IMR-90 (cell line): ENCODE measurements at regions not wholly inside any gene's neighbourhood (a gene's known extent, or its start where the extent isn't known, plus 50 kb on each side); places are given as distances from the start of the nearest gene placed in this dataset.

Source experiments
- ATAC-seq: fragments of 200-7000 bp; cut with Tn5 transposase; 2 replicates; pipeline ENCODE4 v1.9.1; 2020; ENCODE audit warnings: low read depth, mild to moderate bottlenecking, moderate library complexity
- BruUV-seq: library from RNA; stranded (reverse); fragments of 400-500 nt; replicated peaks from 2 replicates; lab custom pipeline; 2021; lab: Mats Ljungman, UMichigan
- CTCF ChIA-PET: fragments of 300-600 bp; formaldehyde crosslinking; extraction: SDS; loops from one replicate; lab custom pipeline; 2021; ENCODE audit warnings: antibody characterized with exemption; lab: Yijun Ruan, JAX
- POLR2A ChIA-PET: fragments of 300-600 bp; sonication (Branson Sonifier 250); formaldehyde crosslinking; loops from one replicate; lab custom pipeline; 2022; ENCODE audit warnings: antibody characterized with exemption; ENCODE audit not compliant: unreplicated experiment; lab: Charles Lee
- DNase-seq: peaks from one replicate; pipeline ENCODE4 v3.0.0; 2013
- H2AFZ ChIP-seq: replicated peaks from 2 replicates; pipeline ENCODE3; 2013; ENCODE audit warnings: low read length, mild to moderate bottlenecking; ENCODE audit not compliant: poor library complexity
- H2AK5ac ChIP-seq: 2 replicates; pipeline ENCODE4 v1.6.1; 2013; ENCODE audit warnings: low read depth, low read length, inconsistent platforms
- H2AK9ac ChIP-seq: replicated peaks from 2 replicates; pipeline ENCODE3; 2013; ENCODE audit warnings: mild to moderate bottlenecking, low read depth, low read length, moderate library complexity; ENCODE audit not compliant: poor library complexity
- H2BK120ac ChIP-seq: 2 replicates; pipeline ENCODE4 v1.6.1; 2013; ENCODE audit warnings: low read depth, low read length, inconsistent platforms
- H2BK15ac ChIP-seq: 3 replicates; pipeline ENCODE4 v1.6.1; 2013; ENCODE audit warnings: low read depth, low read length, inconsistent platforms
- H2BK20ac ChIP-seq: 2 replicates; pipeline ENCODE4 v1.6.1; 2013; ENCODE audit warnings: low read depth, mild to moderate bottlenecking, inconsistent platforms, low read length, moderate library complexity
- H2BK5ac ChIP-seq: 2 replicates; pipeline ENCODE4 v1.6.1; 2013; ENCODE audit warnings: mild to moderate bottlenecking, low read depth, low read length, inconsistent platforms; ENCODE audit not compliant: poor library complexity, severe bottlenecking
- H3K14ac ChIP-seq: replicated peaks from 2 replicates; pipeline ENCODE4 v1.6.1; 2013; ENCODE audit warnings: low read depth, low read length, inconsistent platforms
- H3K18ac ChIP-seq: 2 replicates; pipeline ENCODE4 v1.6.1; 2013; ENCODE audit warnings: low read depth, low read length, control low read depth
- H3K23ac ChIP-seq: 2 replicates; pipeline ENCODE4 v1.6.1; 2013; ENCODE audit warnings: low read depth, low read length, inconsistent platforms
- H3K27ac ChIP-seq: 2 replicates; pipeline ENCODE4 v1.5.1; 2013; ENCODE audit warnings: mild to moderate bottlenecking, control low read depth, low read length; ENCODE audit not compliant: insufficient read depth
- H3K27me3 ChIP-seq: 2 replicates; pipeline ENCODE4 v1.6.1; 2013; ENCODE audit warnings: low read length; ENCODE audit not compliant: control insufficient read depth, insufficient read depth
- H3K36me3 ChIP-seq: 2 replicates; pipeline ENCODE4 v1.6.1; 2013; ENCODE audit warnings: low read length, mixed read lengths; ENCODE audit not compliant: control insufficient read depth, insufficient read depth
- H3K4ac ChIP-seq: 2 replicates; pipeline ENCODE4 v1.6.1; 2013; ENCODE audit warnings: low read depth, low read length, inconsistent platforms
- H3K4me1 ChIP-seq: 2 replicates; pipeline ENCODE4 v1.6.1; 2013; ENCODE audit warnings: low read length, mixed read lengths; ENCODE audit not compliant: control insufficient read depth, insufficient read depth
- H3K4me2 ChIP-seq: 2 replicates; pipeline ENCODE4 v1.6.1; 2013; ENCODE audit warnings: low read depth, mild to moderate bottlenecking, control low read depth, low read length, moderate library complexity
- H3K4me3 ChIP-seq: 2 replicates; pipeline ENCODE4 v1.5.1; 2013; ENCODE audit warnings: low read depth, mild to moderate bottlenecking, control low read depth, low read length, moderate library complexity; ENCODE audit not compliant: insufficient read depth
- H3K56ac ChIP-seq: 2 replicates; pipeline ENCODE4 v1.6.1; 2013; ENCODE audit warnings: low read length, inconsistent platforms; ENCODE audit not compliant: insufficient read depth; ENCODE audit errors: extremely low read depth
- H3K79me1 ChIP-seq, 2 experiments: 2 replicates each; pipeline ENCODE4 v1.6.1; 2013; ENCODE audit warnings: low read length in 2 of 2, inconsistent platforms in 1 of 2, low read depth in 1 of 2
- H3K9ac ChIP-seq: 2 replicates; pipeline ENCODE4 v1.6.1; 2013; ENCODE audit warnings: low read depth, low read length, control low read depth
- H3K9me1 ChIP-seq: 2 replicates; pipeline ENCODE4 v1.6.1; 2013; ENCODE audit warnings: low read length, inconsistent platforms; ENCODE audit not compliant: insufficient read depth
- H3K9me3 ChIP-seq: 2 replicates; pipeline ENCODE4 v1.6.1; 2013; ENCODE audit warnings: low read length; ENCODE audit not compliant: control insufficient read depth, insufficient read depth
- H4K20me1 ChIP-seq: 2 replicates; pipeline ENCODE4 v1.6.1; 2013; ENCODE audit warnings: low read length, inconsistent platforms; ENCODE audit not compliant: insufficient read depth
- H4K5ac ChIP-seq: 2 replicates; pipeline ENCODE4 v1.6.1; 2013; ENCODE audit warnings: mild to moderate bottlenecking, low read depth, low read length, control low read depth
- H4K8ac ChIP-seq, 2 experiments: 2 replicates each; pipeline ENCODE4 v1.6.1; 2013; ENCODE audit warnings: low read depth in 2 of 2, low read length in 2 of 2, control low read depth in 1 of 2, inconsistent platforms in 1 of 2
- H4K91ac ChIP-seq: 2 replicates; pipeline ENCODE4 v1.6.1; 2013; ENCODE audit warnings: low read depth, low read length, inconsistent platforms; ENCODE audit not compliant: insufficient read depth
- BHLHE40 ChIP-seq: fragments of 150-350 bp; IDR thresholded peaks from 2 replicates; pipeline ENCODE4 v1.6.1; 2016; ENCODE audit warnings: mild to moderate bottlenecking, low read depth, low read length
- CEBPB ChIP-seq: IDR thresholded peaks from 2 replicates; pipeline ENCODE4 v1.6.1; 2012; ENCODE audit warnings: low read depth, low read length, improper control_type of control experiment
- CHD1 ChIP-seq: IDR thresholded peaks from 2 replicates; pipeline ENCODE4 v1.6.1; 2012; ENCODE audit warnings: low read depth, low read length, improper control_type of control experiment
- CTCF ChIP-seq: conservative IDR thresholded peaks from 2 replicates; pipeline ENCODE4 v1.5.1; 2012; ENCODE audit warnings: mild to moderate bottlenecking, low read depth, low read length, improper control_type of control experiment
- ELK1 ChIP-seq: fragments of 150-350 bp; IDR thresholded peaks from 2 replicates; pipeline ENCODE4 v1.6.1; 2016; ENCODE audit warnings: low read depth, mild to moderate bottlenecking, low read length, moderate library complexity, borderline replicate concordance
- FOS ChIP-seq: fragments of 150-350 bp; IDR thresholded peaks from 2 replicates; pipeline ENCODE4 v1.6.1; 2016; ENCODE audit warnings: low read depth, low read length
- MAFK ChIP-seq: IDR thresholded peaks from 2 replicates; pipeline ENCODE4 v1.6.1; 2012; ENCODE audit warnings: low read depth, low read length, improper control_type of control experiment
- MAZ ChIP-seq: IDR thresholded peaks from 2 replicates; pipeline ENCODE4 v1.6.1; 2012; ENCODE audit warnings: low read depth, mild to moderate bottlenecking, low read length, improper control_type of control experiment, moderate library complexity, borderline replicate concordance
- MXI1 ChIP-seq: IDR thresholded peaks from 2 replicates; pipeline ENCODE4 v1.6.1; 2012; ENCODE audit warnings: low read depth, mild to moderate bottlenecking, low read length, moderate library complexity, borderline replicate concordance
- NFE2L2 ChIP-seq: fragments of 150-350 bp; IDR thresholded peaks from 2 replicates; pipeline ENCODE4 v1.6.1; 2016; ENCODE audit warnings: low read depth, mild to moderate bottlenecking, low read length
- POLR2A ChIP-seq: IDR thresholded peaks from 2 replicates; pipeline ENCODE4 v1.6.1; 2012; ENCODE audit warnings: mild to moderate bottlenecking, low read depth, low read length
- RAD21 ChIP-seq: IDR thresholded peaks from 2 replicates; pipeline ENCODE4 v1.6.1; 2012; ENCODE audit warnings: low read length, improper control_type of control experiment
- RCOR1 ChIP-seq: IDR thresholded peaks from 2 replicates; pipeline ENCODE4 v1.6.1; 2012; ENCODE audit warnings: mild to moderate bottlenecking, low read length, improper control_type of control experiment; ENCODE audit not compliant: insufficient replicate concordance
- RFX5 ChIP-seq: IDR thresholded peaks from 2 replicates; pipeline ENCODE4 v1.8.0; 2012; ENCODE audit warnings: low read depth, mild to moderate bottlenecking, low read length, moderate library complexity
- SMC3 ChIP-seq: fragments of 150-350 bp; IDR thresholded peaks from 2 replicates; pipeline ENCODE4 v1.6.1; 2016; ENCODE audit warnings: low read depth, mild to moderate bottlenecking, antibody characterized with exemption, low read length, moderate library complexity
- USF2 ChIP-seq: fragments of 150-350 bp; IDR thresholded peaks from 2 replicates; pipeline ENCODE4 v1.6.1; 2017; ENCODE audit warnings: mild to moderate bottlenecking, antibody characterized with exemption, low read length, low read depth
- whole genome bisulfite sequencing, 2 experiments: methylation state at CpG; one replicate each; pipeline versions ENCODE4 v1.1.5 to v1.1.7; 2013; ENCODE audit warnings: missing lambda C conversion rate in 2 of 2; ENCODE audit not compliant: insufficient read length in 1 of 2; ENCODE audit errors: extremely low coverage in 2 of 2; 5-methylcytosine and 5-hydroxymethylcytosine counted together
- dilution Hi-C: fragments of 300-500 bp; cut with HindIII; formaldehyde crosslinking; loops from one replicate; pipeline ENCODE4 v1.14.3; 2018; ENCODE audit warnings: low sequenced_read_pairs; ENCODE audit not compliant: unreplicated experiment
- in situ Hi-C: fragments of 300-500 bp; cut with MboI; formaldehyde crosslinking; loops from 3 replicates; pipeline ENCODE4 v1.14.3; 2019; ENCODE audit warnings: low sequenced_read_pairs, inconsistent platforms, mixed read lengths
- intact Hi-C: fragments of 100-400 bp; cut with micrococcal nuclease; formaldehyde crosslinking; loops from 2 replicates; pipeline ENCODE4 v1.10.0; 2022

GRCh38 chr2:237167934-237168333 is 82.2 kb downstream of the COPS8 start:
- H2BK15ac ChIP-seq: no peak overlapping the region
- H2AFZ ChIP-seq: no peak overlapping the region
- no peak overlapping the region for H3K14ac ChIP-seq
- WGBS, 2 experiments: no CpG with 5 or more reads among the region's 5 CpGs
- H3K4me1 ChIP-seq: peaks cover 17% of the 10 kb centered on the region
- no peaks in the 10 kb centered on the region for H3K27me3 ChIP-seq
- no peak overlapping the region for H2BK120ac ChIP-seq
- no peak overlapping the region for H3K4ac ChIP-seq
- no peak overlapping the region for H3K18ac ChIP-seq
- H4K8ac ChIP-seq: no peak overlapping the region
- peaks cover 2% of the 10 kb centered on the region; the same call in 1 of the 2 replicates for H3K9me3 ChIP-seq
- in situ Hi-C loops (loop anchor here (10.0 kb wide), 1 partner anchor 157 kb away; no protein-coding TSS in a partner anchor), intact Hi-C loops (no loop called here), dilution Hi-C loops (no loop called here)
- DNase-seq: no peak
- H3K4me2 ChIP-seq: no peak overlapping the region
- no peaks in the 10 kb centered on the region for H3K36me3 ChIP-seq
- no peak overlapping the region for H3K4me3 ChIP-seq
- POLR2A ChIA-PET: interaction anchor here (0.7 kb wide), 1 partner anchor 289 kb away, joined by 3 read pairs; no protein-coding TSS in a partner anchor
- H3K56ac ChIP-seq: no peak overlapping the region
- no peak overlapping the region for H4K5ac ChIP-seq
- H2BK20ac ChIP-seq: no peak overlapping the region; the same call in 1 of the 2 replicates
- H3K79me1 ChIP-seq: peaks cover 0 to 29% of the 10 kb centered on the region in 2 experiments; a peak in 3 of 4 replicates
- H2AK9ac ChIP-seq: no peak overlapping the region
- TF ChIP-seq BHLHE40 (no peak), FOS (no peak), MXI1 (no peak), SMC3 (no peak), CTCF (no peak), USF2 (no peak), RAD21 (no peak), MAFK (no peak), NFE2L2 (no peak), CEBPB (no peak), RCOR1 (no peak), ELK1 (no peak), MAZ (no peak), POLR2A (no peak), CHD1 (no peak), RFX5 (no peak)
- no peak overlapping the region for H2BK5ac ChIP-seq
- CTCF ChIA-PET: no interaction called here
- H3K9ac ChIP-seq: no peak overlapping the region
- H3K9me1 ChIP-seq: peaks cover 4% of the 10 kb centered on the region; the same call in 1 of the 2 replicates
- no TSS peak for BruUV-seq
- no peaks in the 10 kb centered on the region for H4K20me1 ChIP-seq
- no peak overlapping the region for H3K23ac ChIP-seq
- no peak overlapping the region for H3K27ac ChIP-seq
- H2AK5ac ChIP-seq: no peak overlapping the region
- H4K91ac ChIP-seq: no peak overlapping the region
- ATAC-seq: no peak
